GM23338 (cell line): ENCODE measurements at regions not wholly inside any gene's neighbourhood (a gene's known extent, or its start where the extent isn't known, plus 50 kb on each side); places are given as distances from the start of the nearest gene placed in this dataset.
A peak's percentile ranks its signal among the peaks of the same experiment; 100 is the strongest.
"Not testable (repeated sequence)": the region's sequence is repeated elsewhere in the genome, so short reads cannot be mapped to it uniquely, and the experiment has no call there.

Experiments used
- ATAC-seq: fragments of 200-7000 bp; cut with Tn5 transposase; 3 replicates; pipeline ENCODE4 v1.9.1; 2020
- DNase-seq: peaks from one replicate; pipeline ENCODE4 v3.0.0-alpha.2; 2015; ENCODE audit warnings: low spot score
- H2AFZ ChIP-seq: fragments of 200-600 bp; sonication (generic); 2 replicates; pipeline ENCODE4 v1.8.0; 2016; ENCODE audit warnings: antibody characterized with exemption, mild to moderate bottlenecking, moderate library complexity
- H3F3A ChIP-seq: fragments of 200-600 bp; sonication (generic); replicated peaks from 2 replicates; pipeline ENCODE4 v1.8.0; 2017; ENCODE audit warnings: antibody characterized with exemption, mixed run types, low read depth
- H3K27ac ChIP-seq: fragments of 200-600 bp; sonication (generic); 2 replicates; pipeline ENCODE4 v1.6.1; 2016; ENCODE audit warnings: low read depth
- H3K27me3 ChIP-seq: fragments of 200-600 bp; sonication (generic); 2 replicates; pipeline ENCODE4 v1.8.0; 2016; ENCODE audit warnings: mild to moderate bottlenecking, mixed run types, moderate library complexity; ENCODE audit not compliant: insufficient read depth
- H3K36me3 ChIP-seq: fragments of 200-600 bp; sonication (generic); 2 replicates; pipeline ENCODE4 v1.8.0; 2016; ENCODE audit warnings: mild to moderate bottlenecking; ENCODE audit not compliant: insufficient read depth
- H3K4me1 ChIP-seq: fragments of 200-600 bp; sonication (generic); 2 replicates; pipeline ENCODE4 v1.8.0; 2016; ENCODE audit warnings: mild to moderate bottlenecking, moderate library complexity; ENCODE audit not compliant: insufficient read depth
- H3K4me2 ChIP-seq: fragments of 200-600 bp; sonication (generic); 2 replicates; pipeline ENCODE4 v1.7.1; 2017; ENCODE audit warnings: mixed run types
- H3K4me3 ChIP-seq: fragments of 200-600 bp; sonication (generic); 2 replicates; pipeline ENCODE4 v1.6.1; 2016; ENCODE audit warnings: mixed run types
- H3K79me2 ChIP-seq: fragments of 200-600 bp; sonication (generic); replicated peaks from 2 replicates; pipeline ENCODE4 v1.8.0; 2017; ENCODE audit warnings: mild to moderate bottlenecking; ENCODE audit not compliant: insufficient read depth
- H3K9me2 ChIP-seq: fragments of 200-600 bp; sonication (generic); 2 replicates; pipeline ENCODE4 v1.8.0; 2017; ENCODE audit not compliant: insufficient read depth
- H4K20me1 ChIP-seq: fragments of 200-600 bp; sonication (generic); replicated peaks from 2 replicates; pipeline ENCODE4 v1.8.0; 2017; ENCODE audit warnings: mild to moderate bottlenecking; ENCODE audit not compliant: insufficient read depth
- H3K27ac Mint-ChIP-seq: 2 replicates; pipeline ENCODE4 v1.8.0; 2020; ENCODE audit warnings: inconsistent platforms, mild to moderate bottlenecking, moderate library complexity, mixed read lengths
- H3K27me3 Mint-ChIP-seq: 3 replicates; pipeline ENCODE4 v1.8.0; 2022; ENCODE audit warnings: low read depth, mild to moderate bottlenecking, moderate library complexity, mixed read lengths, inconsistent platforms; ENCODE audit not compliant: insufficient read depth, poor library complexity
- H3K36me3 Mint-ChIP-seq: 3 replicates; pipeline ENCODE4 v1.8.0; 2021; ENCODE audit warnings: low read depth, mild to moderate bottlenecking, inconsistent platforms, moderate library complexity, mixed read lengths
- H3K4me1 Mint-ChIP-seq: 3 replicates; pipeline ENCODE4 v1.8.0; 2020; ENCODE audit warnings: mild to moderate bottlenecking, inconsistent platforms, mixed read lengths
- H3K4me3 Mint-ChIP-seq: 3 replicates; pipeline ENCODE4 v1.8.0; 2021; ENCODE audit warnings: moderate library complexity, mild to moderate bottlenecking, inconsistent platforms, mixed read lengths
- H3K9me3 Mint-ChIP-seq: 3 replicates; pipeline ENCODE4 v1.8.0; 2020; ENCODE audit warnings: moderate library complexity, mild to moderate bottlenecking, inconsistent platforms, mixed read lengths
- EZH2 ChIP-seq: fragments of 200-600 bp; sonication (generic); IDR thresholded peaks from one replicate; pipeline ENCODE4 v1.8.0; 2017; ENCODE audit warnings: antibody characterized with exemption, mild to moderate bottlenecking, low read depth; ENCODE audit not compliant: unreplicated experiment
- JUNB ChIP-seq: IDR thresholded peaks from one replicate; pipeline ENCODE4 v1.6.1; 2016; ENCODE audit warnings: antibody characterized with exemption; ENCODE audit not compliant: unreplicated experiment
- NANOG ChIP-seq: IDR thresholded peaks from 2 replicates; pipeline ENCODE4 v1.6.1; 2016; ENCODE audit warnings: antibody characterized with exemption, borderline replicate concordance
- STAT1 ChIP-seq: IDR thresholded peaks from one replicate; pipeline ENCODE4 v1.6.1; 2016; ENCODE audit warnings: antibody characterized with exemption; ENCODE audit not compliant: unreplicated experiment
- ZNF114 ChIP-seq: fragments of 250-450 bp; sonication (Bioruptor Pico); IDR thresholded peaks from 2 replicates; pipeline ENCODE4 v1.5.0; 2020; ENCODE audit warnings: mild to moderate bottlenecking, moderate library complexity
- ZNF331 ChIP-seq: fragments of 250-450 bp; sonication (Bioruptor Pico); IDR thresholded peaks from 2 replicates; pipeline ENCODE4 v1.5.0; 2020; ENCODE audit warnings: low read depth, mild to moderate bottlenecking, moderate library complexity
- TF ChIP-seq, protein P1 (sequence below), 2 experiments: fragments of 200-600 bp in 1 of 2; sonication (generic) in 1 of 2; conservative IDR thresholded peaks; 2 replicates each; pipeline versions ENCODE4 v1.5.1 to v1.6.1; 2016 to 2017; ENCODE audit warnings: antibody characterized with exemption in 2 of 2, low read depth in 2 of 2, mild to moderate bottlenecking in 2 of 2, moderate library complexity in 1 of 2
- TF ChIP-seq, protein P2 (sequence below): IDR thresholded peaks from 2 replicates; pipeline ENCODE4 v1.6.1; 2016; ENCODE audit warnings: antibody characterized with exemption

DNA sequence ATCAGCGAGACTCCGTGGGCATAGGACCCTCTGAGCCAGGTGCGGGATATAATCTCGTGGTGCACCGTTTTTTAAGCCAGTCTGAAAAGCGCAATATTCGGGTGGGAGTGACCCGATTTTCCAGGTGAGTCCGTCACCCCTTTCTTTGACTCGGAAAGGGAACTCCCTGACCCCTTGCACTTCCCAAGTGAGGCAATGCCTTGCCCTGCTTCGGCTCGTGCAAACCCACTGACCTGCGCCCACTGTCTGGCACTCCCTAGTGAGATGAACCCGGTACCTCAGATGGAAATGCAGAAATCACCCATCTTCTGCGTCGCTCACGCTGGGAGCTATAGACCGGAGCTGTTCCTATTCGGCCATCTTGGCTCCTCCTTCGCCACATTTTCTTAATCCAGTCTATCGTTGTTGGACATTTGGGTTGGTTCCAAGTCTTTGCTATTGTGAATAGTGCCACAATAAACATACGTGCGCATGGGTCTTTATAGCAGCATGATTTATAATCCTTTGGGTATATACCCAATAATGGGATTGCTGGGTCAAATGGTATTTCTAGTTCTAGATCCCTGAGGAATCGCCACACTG is 66.1 kb upstream of the IZUMO1R start:
- peak overlapping the region; percentile 95 for H2AFZ ChIP-seq
- not testable (repeated sequence) for H4K20me1 ChIP-seq, ATAC-seq, H3K36me3 Mint-ChIP-seq, H3K9me3 Mint-ChIP-seq, H3F3A ChIP-seq, H3K27me3 Mint-ChIP-seq, H3K27ac ChIP-seq, H3K27me3 ChIP-seq, H3K4me3 Mint-ChIP-seq, H3K4me1 ChIP-seq, H3K4me1 Mint-ChIP-seq, H3K79me2 ChIP-seq, H3K27ac Mint-ChIP-seq
- TF ChIP-seq ZNF114 (0 out of 2 replicates have a peak, but pooled peaks have one; percentile 29), EZH2 (peak; percentile 32)
- H3K36me3 ChIP-seq = peaks cover 18% of the 10 kb centered on the region
- peak; percentile 8 for DNase-seq
- peak overlapping the region; percentile 46 for H3K4me2 ChIP-seq
- peaks cover 19% of the 10 kb centered on the region for H3K9me2 ChIP-seq
- peak overlapping the region; percentile 33 for H3K4me3 ChIP-seq

DNA sequence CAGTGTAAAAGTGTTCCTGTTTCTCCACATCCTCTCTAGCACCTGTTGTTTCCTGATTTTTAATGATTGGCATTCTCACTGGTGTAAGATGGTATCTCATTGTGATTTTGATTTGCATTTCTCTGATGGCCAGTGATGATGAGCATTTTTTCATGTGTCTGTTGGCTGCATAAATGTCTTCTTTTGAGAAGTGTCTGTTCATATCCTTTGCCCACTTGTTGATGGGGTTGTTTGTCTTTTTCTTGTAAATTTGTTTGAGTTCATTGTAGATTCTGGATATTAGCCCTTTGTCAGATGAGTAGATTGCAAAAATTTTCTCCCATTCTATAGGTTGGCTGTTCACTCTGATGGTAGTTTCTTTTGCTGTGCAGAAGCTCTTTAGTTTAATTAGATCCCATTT is 65.6 kb upstream of the IZUMO1R start:
- Histone ChIP-seq H3K9me2 (peaks cover 19% of the 10 kb centered on the region), H3K36me3 (peaks cover 18% of the 10 kb centered on the region), H3K4me3 (peak overlapping the region; percentile 33; the same call in 1 of the 2 replicates), H2AFZ (peak overlapping the region; percentile 95)
- peak; percentile 14 for TF ChIP-seq EZH2
- not testable (repeated sequence) for H3K27me3 Mint-ChIP-seq, H3K9me3 Mint-ChIP-seq, H3K4me1 ChIP-seq, H3K27me3 ChIP-seq, H3K4me1 Mint-ChIP-seq, H3K27ac Mint-ChIP-seq, H3K4me3 Mint-ChIP-seq, H3K79me2 ChIP-seq, H3K4me2 ChIP-seq, H3K36me3 Mint-ChIP-seq, H3F3A ChIP-seq, H3K27ac ChIP-seq, H4K20me1 ChIP-seq, DNase-seq, ATAC-seq

DNA sequence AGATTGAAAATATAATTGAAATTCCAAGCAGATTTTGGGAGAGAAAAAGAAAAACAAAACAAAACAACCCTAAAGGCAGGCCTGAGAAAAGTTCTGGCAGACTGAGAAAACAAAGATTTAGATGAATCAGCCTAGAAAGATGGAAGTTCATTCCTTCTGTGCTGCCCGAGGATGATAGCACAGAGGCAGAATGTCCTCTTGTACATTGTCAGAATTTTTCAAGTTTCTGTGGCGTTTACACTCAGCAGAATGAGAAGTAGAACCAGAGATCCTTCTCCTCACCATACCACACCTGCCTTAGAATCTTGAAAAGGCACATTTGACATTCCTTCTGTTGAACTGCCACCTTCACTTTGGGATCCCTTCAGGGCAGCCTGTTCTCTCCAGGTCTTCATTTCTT is 62.5 kb upstream of the IZUMO1R start:
- Histone ChIP-seq H3K9me2 (peaks cover 12% of the 10 kb centered on the region), H3F3A (no peaks in the 10 kb centered on the region; the same call in 1 of the 2 replicates), H3K27ac (no peak overlapping the region), H3K27me3 (no peaks in the 10 kb centered on the region), H3K4me3 (no peak overlapping the region), H3K4me2 (no peak overlapping the region), H2AFZ (no peak overlapping the region), H4K20me1 (no peaks in the 10 kb centered on the region), H3K36me3 (peaks cover 11% of the 10 kb centered on the region), H3K79me2 (no peaks in the 10 kb centered on the region), H3K4me1 (peaks cover 10% of the 10 kb centered on the region)
- no peak for ATAC-seq
- H3K36me3 Mint-ChIP-seq = no peaks in the 10 kb centered on the region
- DNase-seq = no peak
- H3K27me3 Mint-ChIP-seq = peaks cover 3% of the 10 kb centered on the region
- H3K9me3 Mint-ChIP-seq = no peaks in the 10 kb centered on the region
- no peak overlapping the region for H3K4me3 Mint-ChIP-seq
- no peak overlapping the region for H3K27ac Mint-ChIP-seq
- H3K4me1 Mint-ChIP-seq = no peaks in the 10 kb centered on the region
- TF ChIP-seq, protein P1, sequence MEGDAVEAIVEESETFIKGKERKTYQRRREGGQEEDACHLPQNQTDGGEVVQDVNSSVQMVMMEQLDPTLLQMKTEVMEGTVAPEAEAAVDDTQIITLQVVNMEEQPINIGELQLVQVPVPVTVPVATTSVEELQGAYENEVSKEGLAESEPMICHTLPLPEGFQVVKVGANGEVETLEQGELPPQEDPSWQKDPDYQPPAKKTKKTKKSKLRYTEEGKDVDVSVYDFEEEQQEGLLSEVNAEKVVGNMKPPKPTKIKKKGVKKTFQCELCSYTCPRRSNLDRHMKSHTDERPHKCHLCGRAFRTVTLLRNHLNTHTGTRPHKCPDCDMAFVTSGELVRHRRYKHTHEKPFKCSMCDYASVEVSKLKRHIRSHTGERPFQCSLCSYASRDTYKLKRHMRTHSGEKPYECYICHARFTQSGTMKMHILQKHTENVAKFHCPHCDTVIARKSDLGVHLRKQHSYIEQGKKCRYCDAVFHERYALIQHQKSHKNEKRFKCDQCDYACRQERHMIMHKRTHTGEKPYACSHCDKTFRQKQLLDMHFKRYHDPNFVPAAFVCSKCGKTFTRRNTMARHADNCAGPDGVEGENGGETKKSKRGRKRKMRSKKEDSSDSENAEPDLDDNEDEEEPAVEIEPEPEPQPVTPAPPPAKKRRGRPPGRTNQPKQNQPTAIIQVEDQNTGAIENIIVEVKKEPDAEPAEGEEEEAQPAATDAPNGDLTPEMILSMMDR (conservative IDR thresholded peaks at IDR 0.05; ENCODE audit: low read depth in 2 of 2) = no peak
- TF ChIP-seq EZH2 (no peak), STAT1 (no peak), ZNF331 (CRISPR knock-in tag) (no peak), JUNB (no peak), NANOG (no peak)
- TF ChIP-seq, protein P2, sequence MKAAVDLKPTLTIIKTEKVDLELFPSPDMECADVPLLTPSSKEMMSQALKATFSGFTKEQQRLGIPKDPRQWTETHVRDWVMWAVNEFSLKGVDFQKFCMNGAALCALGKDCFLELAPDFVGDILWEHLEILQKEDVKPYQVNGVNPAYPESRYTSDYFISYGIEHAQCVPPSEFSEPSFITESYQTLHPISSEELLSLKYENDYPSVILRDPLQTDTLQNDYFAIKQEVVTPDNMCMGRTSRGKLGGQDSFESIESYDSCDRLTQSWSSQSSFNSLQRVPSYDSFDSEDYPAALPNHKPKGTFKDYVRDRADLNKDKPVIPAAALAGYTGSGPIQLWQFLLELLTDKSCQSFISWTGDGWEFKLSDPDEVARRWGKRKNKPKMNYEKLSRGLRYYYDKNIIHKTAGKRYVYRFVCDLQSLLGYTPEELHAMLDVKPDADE = no peak
